Colonic mucosa (tissue), 4 donors: ENCODE measurements at regions not wholly inside any gene's neighbourhood (a gene's known extent, or its start where the extent isn't known, plus 50 kb on each side); places are given as distances from the start of the nearest gene placed in this dataset.
"Not testable (repeated sequence)": the region's sequence is repeated elsewhere in the genome, so short reads cannot be mapped to it uniquely, and the experiment has no call there.

ENCODE experiments used
- DNase-seq: peaks from one replicate; pipeline ENCODE4 v3.0.0-alpha.2; 2020
- H3K27ac ChIP-seq: fragments of 200-600 bp; one replicate; pipeline ENCODE4 v1.8.0; 2021
- H3K27me3 ChIP-seq: fragments of 200-600 bp; one replicate; pipeline ENCODE4 v1.8.0; 2021
- H3K36me3 ChIP-seq: fragments of 200-600 bp; one replicate; pipeline ENCODE4 v1.8.0; 2021
- H3K4me1 ChIP-seq: fragments of 200-600 bp; one replicate; pipeline ENCODE4 v1.8.0; 2021; ENCODE audit warnings: mild to moderate bottlenecking
- H3K4me3 ChIP-seq: fragments of 200-600 bp; one replicate; pipeline ENCODE4 v1.8.0; 2021
- H3K9ac ChIP-seq, 2 donors: one replicate each; pipeline ENCODE4 v1.7.0; 2013; ENCODE audit warnings: control low read depth in 2 of 2, low read depth in 2 of 2, low read length in 2 of 2
- H3K9me3 ChIP-seq: fragments of 200-600 bp; one replicate; pipeline ENCODE4 v1.8.0; 2021
- intact Hi-C: fragments of 100-400 bp; cut with DNase I; formaldehyde crosslinking; loops from one replicate; pipeline ENCODE4 v1.14.1; 2022
- TF ChIP-seq, protein P1 (sequence below): fragments of 200-600 bp; IDR thresholded peaks from one replicate; pipeline ENCODE4 v1.8.0; 2022; ENCODE audit warnings: antibody characterized with exemption, mild to moderate bottlenecking
- donor health status: healthy.
- donor health status: DM: no; HTN: no; CAD: no.
- donor health status: DM: no; HTN: no; CAD: no.

DNA sequence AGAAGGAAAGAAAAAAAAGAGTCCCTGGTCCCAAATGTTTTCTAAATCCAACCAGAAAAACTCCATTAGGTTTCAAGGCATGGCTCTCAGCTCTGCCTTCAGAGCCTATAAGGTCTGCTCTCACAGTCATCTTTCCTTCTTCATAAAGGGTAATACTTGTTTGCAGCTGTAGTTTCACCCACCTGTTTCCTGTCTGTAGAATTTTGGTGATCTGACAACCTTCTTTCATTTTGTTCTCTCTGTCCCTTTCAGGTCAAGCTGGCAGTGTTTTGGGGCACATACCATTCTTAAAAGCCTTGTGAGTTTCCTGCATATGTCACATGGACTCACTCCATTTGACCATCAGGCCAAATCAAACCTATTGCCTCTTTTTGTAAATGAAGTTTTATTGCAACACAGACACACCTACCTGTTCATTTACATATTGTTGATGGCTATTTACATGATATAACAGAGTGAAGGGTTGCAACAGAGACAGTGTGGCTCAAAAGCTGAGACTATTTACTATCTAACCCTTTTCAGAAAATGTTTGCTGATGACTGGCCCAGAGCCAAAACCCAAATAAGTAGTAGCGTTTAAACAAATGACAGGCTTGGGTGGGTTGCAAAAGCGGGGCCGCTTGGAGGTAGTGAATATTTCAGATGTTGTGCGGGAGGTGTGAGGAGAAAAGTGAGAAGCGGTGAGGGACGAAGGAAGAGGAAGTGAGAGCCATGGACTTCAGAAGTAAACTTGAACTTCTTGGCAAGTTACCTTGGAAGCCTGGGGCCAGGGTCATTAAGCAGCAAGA, 292.7 kb upstream of the PROK2 start:
- intact Hi-C loops: no loop called here
- Histone ChIP-seq H3K9ac (no peak overlapping the region), H3K36me3 (no peaks in the 10 kb centered on the region), H3K27ac (no peak overlapping the region), H3K4me3 (no peak overlapping the region), H3K27me3 (no peaks in the 10 kb centered on the region), H3K9me3 (no peaks in the 10 kb centered on the region), H3K4me1 (no peaks in the 10 kb centered on the region)
- TF ChIP-seq, protein P1, sequence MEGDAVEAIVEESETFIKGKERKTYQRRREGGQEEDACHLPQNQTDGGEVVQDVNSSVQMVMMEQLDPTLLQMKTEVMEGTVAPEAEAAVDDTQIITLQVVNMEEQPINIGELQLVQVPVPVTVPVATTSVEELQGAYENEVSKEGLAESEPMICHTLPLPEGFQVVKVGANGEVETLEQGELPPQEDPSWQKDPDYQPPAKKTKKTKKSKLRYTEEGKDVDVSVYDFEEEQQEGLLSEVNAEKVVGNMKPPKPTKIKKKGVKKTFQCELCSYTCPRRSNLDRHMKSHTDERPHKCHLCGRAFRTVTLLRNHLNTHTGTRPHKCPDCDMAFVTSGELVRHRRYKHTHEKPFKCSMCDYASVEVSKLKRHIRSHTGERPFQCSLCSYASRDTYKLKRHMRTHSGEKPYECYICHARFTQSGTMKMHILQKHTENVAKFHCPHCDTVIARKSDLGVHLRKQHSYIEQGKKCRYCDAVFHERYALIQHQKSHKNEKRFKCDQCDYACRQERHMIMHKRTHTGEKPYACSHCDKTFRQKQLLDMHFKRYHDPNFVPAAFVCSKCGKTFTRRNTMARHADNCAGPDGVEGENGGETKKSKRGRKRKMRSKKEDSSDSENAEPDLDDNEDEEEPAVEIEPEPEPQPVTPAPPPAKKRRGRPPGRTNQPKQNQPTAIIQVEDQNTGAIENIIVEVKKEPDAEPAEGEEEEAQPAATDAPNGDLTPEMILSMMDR: no peak
- no peak for DNase-seq

DNA sequence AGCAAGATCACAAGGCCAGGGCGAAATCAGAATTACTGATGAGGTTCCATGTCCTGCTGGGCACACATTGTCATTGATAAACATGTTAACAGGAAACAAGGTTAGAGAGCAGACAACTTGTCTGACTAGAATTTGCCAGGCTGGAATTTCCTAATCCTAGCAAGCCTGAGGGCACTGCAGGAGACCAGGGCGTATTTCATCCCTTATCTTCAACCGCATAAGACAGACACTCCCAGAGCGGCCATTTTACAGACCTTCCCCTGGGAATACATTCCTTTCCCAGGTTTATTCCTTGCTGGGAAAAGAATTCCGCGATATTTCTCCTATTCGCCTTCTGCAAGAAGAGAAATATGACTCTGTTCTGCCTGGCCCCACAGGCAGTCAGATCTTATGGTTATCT, 290.9 kb upstream of the PROK2 start:
- intact Hi-C loops, H3K4me1 ChIP-seq: not testable (repeated sequence)

DNA sequence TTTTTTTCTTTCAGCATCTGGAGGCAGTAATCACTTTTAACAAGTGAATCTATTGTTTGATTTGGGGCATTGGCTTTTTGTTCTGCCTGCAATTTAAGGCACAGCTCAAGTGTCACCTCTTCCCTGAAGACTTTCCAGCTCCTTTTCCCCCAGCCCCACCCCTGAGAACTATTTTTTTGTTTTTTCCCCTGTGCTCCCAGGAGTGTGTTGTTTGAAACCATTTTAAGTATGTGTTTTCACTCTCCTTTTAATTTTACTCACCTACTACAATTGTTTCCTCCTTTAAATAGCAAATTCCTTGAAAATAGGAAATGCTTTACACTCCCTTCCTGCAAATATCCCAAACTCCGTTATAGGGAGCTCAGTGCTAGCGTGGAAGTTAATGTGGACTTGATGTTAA, 286.7 kb upstream of the PROK2 start:
- H3K27ac ChIP-seq: no peak overlapping the region
- no peak for DNase-seq
- no peak overlapping the region for H3K9ac ChIP-seq
- H3K36me3 ChIP-seq: no peaks in the 10 kb centered on the region
- no peaks in the 10 kb centered on the region for H3K9me3 ChIP-seq
- intact Hi-C loops: no loop called here
- TF ChIP-seq, protein P1: no peak
- H3K27me3 ChIP-seq: no peaks in the 10 kb centered on the region
- H3K4me3 ChIP-seq: no peak overlapping the region
- H3K4me1 ChIP-seq: no peaks in the 10 kb centered on the region

More for the DNA sequence above, 290.9 kb upstream of the PROK2 start:
- not testable (repeated sequence) for H3K27ac ChIP-seq, H3K9me3 ChIP-seq, H3K9ac ChIP-seq, H3K27me3 ChIP-seq, DNase-seq, H3K4me3 ChIP-seq, H3K36me3 ChIP-seq

DNA sequence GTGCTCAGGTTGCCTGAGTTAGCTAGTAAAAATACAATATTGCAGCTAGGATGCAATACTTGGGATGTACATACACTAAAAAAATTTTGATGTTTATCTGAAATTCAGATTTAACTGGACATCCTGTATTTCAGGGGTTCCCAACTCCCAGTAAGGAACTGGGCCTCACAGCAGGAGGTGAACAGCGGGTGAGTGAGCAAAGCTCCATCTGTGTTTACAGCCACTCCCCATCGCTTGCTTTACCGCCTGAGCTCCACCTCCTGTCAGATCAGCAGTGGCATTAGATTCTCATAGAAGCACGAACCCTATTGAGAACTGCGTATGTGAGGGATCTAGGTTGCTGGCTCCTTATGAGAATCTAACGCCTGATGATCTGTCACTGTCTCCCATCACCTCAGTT, 285.1 kb upstream of the PROK2 start:
- Histone ChIP-seq H3K27ac (no peak overlapping the region), H3K9ac (no peak overlapping the region), H3K9me3 (no peaks in the 10 kb centered on the region), H3K4me1 (no peaks in the 10 kb centered on the region), H3K36me3 (no peaks in the 10 kb centered on the region), H3K27me3 (no peaks in the 10 kb centered on the region), H3K4me3 (no peak overlapping the region)
- DNase-seq: no peak
- TF ChIP-seq, protein P1: no peak
- intact Hi-C loops: no loop called here

DNA sequence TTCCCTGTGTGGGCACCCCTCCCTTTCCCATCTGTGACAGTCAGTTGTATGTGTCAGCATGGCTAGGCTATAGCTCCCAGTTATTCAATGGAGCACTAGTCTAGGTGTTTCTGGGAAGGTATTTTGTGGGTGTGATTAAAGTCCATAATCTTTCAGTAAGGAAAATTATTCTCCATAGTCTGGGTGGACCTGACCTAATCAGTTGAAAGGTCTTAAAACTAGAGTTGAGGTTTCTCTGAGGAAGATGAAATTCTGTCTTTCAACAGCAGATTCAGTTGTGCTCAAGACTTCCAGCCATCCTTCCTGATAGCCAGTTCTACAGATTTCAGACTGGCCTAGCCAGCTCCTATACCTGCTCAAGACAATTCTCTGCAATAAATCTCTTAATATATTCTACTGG, 284.6 kb upstream of the PROK2 start:
- H3K4me1 ChIP-seq: no peaks in the 10 kb centered on the region
- TF ChIP-seq, protein P1: no peak
- H3K27ac ChIP-seq: no peak overlapping the region
- no peaks in the 10 kb centered on the region for H3K36me3 ChIP-seq
- no peak overlapping the region for H3K4me3 ChIP-seq
- intact Hi-C loops: no loop called here
- H3K27me3 ChIP-seq: no peaks in the 10 kb centered on the region
- no peak overlapping the region for H3K9ac ChIP-seq
- H3K9me3 ChIP-seq: no peaks in the 10 kb centered on the region
- no peak for DNase-seq

DNA sequence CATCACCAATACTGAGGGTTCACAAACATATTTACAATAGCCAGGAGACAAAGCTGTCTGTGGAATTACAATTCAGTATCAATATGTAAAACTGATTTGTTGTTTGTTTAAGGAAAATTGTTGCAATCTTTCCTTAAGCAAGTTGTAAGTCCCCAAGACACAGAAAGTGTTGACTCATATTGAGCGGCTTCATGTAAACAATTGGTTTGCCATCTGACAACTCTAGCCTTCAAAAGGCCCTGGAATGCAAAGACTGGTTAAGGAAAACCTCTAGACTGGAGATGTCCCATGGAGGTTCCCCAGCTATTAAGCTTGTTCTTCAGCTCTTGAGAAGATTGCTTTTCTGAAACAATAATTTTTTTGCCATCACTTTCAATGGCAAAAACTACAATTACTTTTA, 283.7 kb upstream of the PROK2 start:
- DNase-seq: no peak
- TF ChIP-seq, protein P1: no peak
- Histone ChIP-seq H3K4me1 (no peaks in the 10 kb centered on the region), H3K9ac (no peak overlapping the region), H3K9me3 (no peaks in the 10 kb centered on the region), H3K27me3 (no peaks in the 10 kb centered on the region), H3K4me3 (no peak overlapping the region), H3K36me3 (no peaks in the 10 kb centered on the region), H3K27ac (no peak overlapping the region)
- intact Hi-C loops: no loop called here
